Activated CD4-positive, alpha-beta T cell treated with anti-CD3 and anti-CD28 coated beads for 24 hours (primary cell): ENCODE measurements at regions not wholly inside any gene's neighbourhood (a gene's known extent, or its start where the extent isn't known, plus 50 kb on each side); places are given as distances from the start of the nearest gene placed in this dataset.
A peak's percentile ranks its signal among the peaks of the same experiment; 100 is the strongest.

ENCODE experiments used
- DNase-seq, 2 donors: peaks; one replicate each; pipeline ENCODE4 v3.0.0-alpha.2; 2020; ENCODE audit warnings: low read depth in 2 of 2

DNA sequence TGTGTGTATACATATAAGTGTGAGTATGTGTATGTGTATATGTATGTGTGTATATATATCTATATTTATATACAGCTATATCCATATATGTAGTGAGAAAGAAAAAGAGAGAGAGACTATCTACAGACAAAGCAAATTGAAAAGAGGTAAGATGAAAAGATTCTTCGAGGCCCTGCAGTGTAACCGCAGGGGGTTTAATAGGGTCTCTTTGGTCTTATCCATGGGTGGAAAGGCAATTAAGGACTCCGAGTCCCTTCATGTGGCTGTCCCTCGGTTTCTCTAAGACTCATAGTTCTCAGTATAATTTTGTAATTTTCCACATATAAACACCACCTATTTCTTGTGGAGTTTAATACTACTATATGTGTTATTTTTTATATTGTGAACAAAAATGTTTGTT lies 50.6 kb upstream of the JAZF1 start:
- DNase-seq, result no peak

DNA sequence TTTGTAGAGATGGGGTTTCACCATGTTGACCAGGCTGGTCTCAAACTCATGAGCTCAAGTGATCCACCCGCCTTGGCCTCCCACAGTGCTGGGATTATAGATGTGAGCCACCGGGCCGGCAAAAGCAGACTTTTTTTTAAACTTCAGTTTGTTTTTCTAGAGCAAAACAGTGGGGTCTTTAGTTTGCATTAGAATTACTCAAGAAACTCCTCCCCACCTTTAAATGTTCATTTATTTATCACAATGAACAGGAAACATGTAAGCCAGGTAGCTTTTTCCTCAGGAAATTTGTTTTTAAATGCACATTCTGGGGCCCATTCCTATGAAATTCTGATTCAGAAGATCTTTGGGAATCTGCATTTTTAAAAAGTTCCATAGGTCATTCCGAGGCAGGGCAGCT lies 56.0 kb upstream of the JAZF1 start:
- DNase-seq, result no peak

DNA sequence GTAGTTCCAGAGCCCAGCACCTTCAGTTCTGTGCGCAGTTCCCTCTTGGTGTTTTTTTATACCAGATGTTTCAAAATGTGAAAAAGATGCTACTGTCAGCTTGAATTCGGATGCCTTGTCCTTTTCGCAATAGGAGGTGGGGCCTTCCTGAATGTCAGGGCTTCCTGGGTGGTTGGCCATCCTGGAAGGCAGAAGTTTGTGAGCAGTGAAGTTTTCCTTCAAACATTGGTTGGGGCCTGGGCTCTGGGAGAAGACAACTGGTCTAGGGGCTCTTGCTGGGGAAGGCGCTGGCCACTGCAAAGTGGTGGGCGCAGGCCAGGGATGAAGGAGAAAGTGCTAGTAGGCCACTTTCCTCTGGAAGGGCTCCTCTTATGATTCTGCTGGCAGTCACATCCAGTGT lies 56.8 kb upstream of the JAZF1 start:
- DNase-seq, result no peak

- no peak for DNase-seq
These were observed 59.2 kb upstream of the JAZF1 start for GRCh38 chr7:28239823-28240204.

DNA sequence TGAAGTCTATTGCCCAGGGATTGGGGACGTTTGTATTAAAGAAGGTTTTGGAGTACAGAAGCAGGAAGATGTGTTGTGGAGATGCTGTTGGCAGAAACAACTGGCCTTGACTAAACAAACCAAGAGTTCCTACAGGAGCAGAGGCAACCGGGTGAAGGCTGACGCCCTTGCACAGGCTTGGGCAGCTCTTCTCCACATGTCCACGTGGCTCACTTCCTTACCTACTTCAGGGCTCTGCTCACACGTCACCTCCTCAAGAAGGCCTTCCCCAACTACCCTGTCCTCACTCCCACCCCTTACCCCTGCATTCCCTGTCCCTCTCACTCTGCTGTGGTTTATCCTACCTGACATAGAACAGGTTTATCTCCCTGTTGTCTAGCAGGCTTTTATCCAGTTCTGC lies 59.9 kb upstream of the JAZF1 start:
- no peak for DNase-seq

DNA sequence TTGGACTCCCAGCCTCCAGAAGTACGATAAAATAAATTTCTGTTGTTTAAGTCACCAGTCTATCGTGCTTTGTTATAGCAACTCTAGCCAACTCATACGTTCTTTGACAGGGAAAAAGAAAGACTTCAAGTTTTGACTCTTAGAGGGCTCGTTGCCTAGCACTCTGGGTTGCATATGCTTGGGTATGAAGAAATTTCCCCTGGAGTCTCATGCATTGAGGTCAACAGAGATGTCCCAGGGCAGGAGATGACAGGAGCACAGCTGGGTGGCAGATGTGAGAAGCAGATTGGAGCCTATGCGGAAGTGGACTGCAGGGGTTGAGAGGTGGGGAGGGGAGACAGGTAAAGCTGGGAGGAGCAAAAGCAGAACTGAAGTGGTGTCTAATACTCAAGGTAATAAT lies 63.3 kb upstream of the JAZF1 start:
- DNase-seq, result no peak

- no peak for DNase-seq
These were observed 64.7 kb upstream of the JAZF1 start for GRCh38 chr7:28245123-28245878.

DNA sequence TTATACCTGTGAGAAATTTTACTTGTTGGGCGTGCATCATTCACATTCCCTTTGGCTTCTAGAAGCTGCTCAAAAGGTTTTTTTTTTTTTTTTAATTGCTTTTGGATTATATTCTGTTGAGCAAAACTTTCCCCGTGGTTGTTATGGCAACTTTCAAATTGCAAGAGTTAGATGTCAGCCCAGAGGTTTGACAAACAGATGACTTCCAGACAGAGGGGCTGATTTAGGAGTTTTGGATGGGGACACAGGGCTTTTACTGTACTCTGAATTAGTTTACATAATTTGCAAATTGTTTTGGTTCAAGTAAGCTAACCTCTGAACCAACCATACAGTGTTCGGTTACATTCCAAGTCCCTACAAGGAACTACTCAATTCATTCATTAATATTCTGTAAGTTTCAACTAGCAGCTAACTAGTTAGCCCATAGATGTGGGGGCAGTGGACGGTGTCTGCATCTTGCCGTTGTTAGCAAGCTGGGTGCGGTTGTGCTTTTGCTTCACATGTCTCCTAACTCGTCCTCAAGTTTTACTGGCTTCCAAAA lies 66.4 kb upstream of the JAZF1 start:
- no peak for DNase-seq

DNA sequence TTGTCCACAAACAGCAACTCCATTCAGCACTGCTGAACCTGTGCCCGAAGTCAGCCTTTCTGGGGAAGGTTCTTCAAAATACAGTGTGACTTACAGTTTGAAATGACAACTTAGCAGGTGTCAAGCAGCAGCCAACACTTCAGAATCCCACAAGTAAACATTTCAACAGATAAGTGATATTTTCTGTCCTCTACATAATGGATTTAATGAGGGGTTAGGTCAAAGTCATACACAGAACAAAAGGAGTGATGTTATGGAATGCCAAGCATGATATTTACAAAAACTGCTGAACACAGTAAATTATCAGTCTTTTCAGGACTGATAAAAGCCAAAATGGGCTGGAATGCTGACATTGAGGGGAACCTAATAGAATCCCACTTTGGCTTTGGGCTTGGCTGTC lies 77.6 kb upstream of the JAZF1 start:
- DNase-seq, result no peak

DNA sequence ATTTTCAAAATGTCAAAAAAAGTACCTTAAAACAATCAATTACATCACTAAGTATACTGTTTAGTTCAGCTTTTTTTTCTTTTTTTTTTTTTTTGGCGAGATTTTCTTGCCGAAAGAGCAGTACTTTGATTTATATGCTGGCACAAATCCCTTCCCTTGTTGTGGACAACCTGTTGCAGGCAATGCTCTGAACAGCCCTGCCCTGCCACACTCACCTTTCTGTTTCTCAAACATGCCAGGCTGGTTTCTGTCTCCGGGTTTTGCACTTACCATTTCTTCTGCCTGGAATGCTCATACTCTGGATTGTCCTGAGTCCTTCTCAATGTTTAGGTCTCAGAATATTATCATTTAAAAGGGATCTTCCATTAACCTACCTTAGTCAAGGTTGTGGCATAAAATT lies 80.4 kb upstream of the JAZF1 start:
- no peak for DNase-seq

DNA sequence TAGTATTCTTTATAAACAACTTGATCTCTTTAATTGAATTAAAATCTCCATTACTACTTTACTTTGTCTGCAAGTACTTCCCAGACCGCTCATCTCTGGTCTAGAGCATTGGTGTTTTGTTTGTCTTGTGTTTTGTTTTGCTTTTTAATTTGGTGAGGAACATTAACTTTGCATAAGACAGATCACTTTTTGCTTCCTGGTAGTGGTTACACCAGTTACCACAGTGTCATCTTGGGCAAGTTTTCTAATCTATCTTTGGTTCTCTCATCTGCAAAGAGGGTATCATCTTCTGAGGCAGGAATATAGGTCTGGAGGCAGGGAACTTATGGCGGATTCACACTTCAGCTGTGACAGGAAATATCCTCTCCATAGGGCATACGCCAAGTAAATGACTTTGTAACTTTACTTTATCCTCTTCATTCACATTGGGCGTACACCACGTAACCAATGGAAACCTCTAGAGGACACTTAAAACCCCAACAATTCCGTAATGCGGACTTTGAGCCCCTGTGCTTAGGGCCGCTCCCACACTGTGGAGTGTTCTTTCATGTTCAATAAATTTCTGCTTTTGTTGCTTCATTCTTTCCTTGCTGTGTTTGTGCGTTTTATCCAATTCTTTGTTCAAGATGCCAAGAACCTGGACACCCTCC lies 83.2 kb upstream of the JAZF1 start:
- no peak for DNase-seq

GRCh38 chr7:28266402-28266801 lies 85.8 kb upstream of the JAZF1 start:
- no peak for DNase-seq

GRCh38 chr7:28267012-28267411 lies 86.4 kb upstream of the JAZF1 start:
- DNase-seq, result no peak

GRCh38 chr7:28269700-28270361 lies 89.2 kb upstream of the JAZF1 start:
- DNase-seq, result no peak

DNA sequence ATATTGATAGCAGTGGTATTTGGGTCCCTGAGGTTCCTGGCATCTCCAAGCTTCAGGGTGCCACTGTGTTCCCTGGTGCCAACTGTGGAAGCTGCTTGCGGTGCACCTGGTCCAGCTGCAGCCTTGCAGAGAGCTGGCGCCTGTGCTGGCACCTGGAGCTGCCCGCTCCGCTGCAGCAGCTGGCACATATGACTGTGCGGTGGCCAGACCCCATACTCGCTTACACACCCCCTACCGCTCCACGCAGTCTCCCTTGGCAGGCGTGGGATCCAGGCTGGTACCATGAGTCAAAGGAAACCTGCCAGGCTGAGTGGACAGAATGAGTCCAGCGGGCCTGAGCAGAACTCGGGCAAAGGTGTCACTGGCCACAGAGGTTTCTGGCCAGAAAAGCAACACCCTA lies 89.9 kb upstream of the JAZF1 start:
- no peak for DNase-seq

DNA sequence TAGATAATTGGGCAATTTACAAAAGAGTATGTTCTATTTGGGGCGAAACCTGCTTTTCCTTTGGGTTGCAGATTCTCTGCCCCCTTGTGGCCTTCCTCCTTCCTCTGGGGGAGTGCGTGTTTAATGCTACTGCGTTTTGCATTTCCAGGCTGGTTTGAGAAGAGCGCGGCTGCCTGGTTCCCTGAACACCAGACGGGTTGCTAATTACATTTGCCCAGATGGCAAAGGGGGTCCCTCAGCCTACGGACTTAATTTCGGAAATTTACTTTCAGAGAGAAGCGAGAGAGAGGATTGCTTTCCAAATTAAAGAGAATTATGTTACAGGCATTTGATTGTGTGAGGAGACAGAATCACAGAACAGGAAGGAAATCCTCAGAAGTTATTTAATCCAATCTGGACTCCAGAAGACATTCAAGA lies 91.9 kb upstream of the JAZF1 start:
- peak in 1 of 2 donors; percentile 12 for DNase-seq

DNA sequence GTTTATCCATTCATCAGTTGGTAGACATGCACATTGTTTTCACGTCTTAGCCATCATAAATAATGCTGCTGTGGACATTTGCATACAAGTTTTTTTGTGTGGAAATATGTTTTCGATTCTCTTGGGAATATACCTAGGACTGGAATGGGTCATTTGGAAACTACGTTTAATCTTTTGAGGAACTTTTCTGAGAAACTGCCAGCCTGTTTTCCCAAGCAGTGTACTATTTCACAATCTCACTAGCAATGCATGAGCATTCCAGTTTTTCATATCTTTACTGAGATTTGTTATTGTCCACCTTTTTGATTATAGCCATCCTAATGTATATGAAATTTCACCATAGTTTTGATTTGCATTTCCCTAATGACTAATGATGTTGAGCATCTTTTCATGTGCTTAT lies 95.7 kb upstream of the JAZF1 start:
- DNase-seq, result no peak

DNA sequence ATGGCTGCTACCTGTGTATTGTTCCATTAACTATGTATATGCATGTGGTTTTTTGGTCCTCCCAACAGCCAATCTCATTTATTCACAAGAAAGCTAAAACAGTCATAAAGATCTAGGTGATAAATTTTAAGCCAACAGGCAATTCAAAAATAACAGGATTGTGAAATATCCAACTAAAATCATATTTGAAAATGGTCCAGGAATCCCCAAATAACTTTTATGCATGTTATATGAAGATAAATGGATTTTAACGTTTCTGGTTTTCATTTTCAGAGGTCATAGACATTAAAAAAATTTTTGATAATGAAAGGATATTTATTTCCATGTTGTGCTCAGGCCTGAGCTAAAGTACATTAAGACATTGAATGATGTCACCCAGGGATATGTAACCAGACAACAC lies 96.8 kb upstream of the JAZF1 start:
- no peak for DNase-seq

DNA sequence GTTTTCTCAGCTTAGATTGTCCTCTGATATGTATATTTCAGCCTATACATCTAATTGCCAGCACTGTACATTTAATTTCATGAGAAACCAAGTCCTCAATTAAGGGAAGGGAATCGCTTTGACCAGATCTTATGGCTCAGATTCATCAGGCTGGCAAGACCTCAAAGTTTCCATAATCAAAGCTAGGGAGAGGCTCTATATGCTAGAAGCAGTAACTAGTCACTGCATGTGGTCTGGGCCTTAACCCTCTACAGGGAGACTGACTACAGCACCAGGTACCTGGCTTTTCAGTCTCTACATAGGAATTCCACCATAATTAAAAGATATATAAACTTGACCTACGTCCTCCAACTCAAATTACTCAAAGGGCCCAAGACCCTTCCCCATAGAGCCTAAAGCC lies 97.4 kb upstream of the JAZF1 start:
- no peak for DNase-seq

- DNase-seq, result no peak
These were observed 99.9 kb upstream of the JAZF1 start for GRCh38 chr7:28280516-28280915.

DNA sequence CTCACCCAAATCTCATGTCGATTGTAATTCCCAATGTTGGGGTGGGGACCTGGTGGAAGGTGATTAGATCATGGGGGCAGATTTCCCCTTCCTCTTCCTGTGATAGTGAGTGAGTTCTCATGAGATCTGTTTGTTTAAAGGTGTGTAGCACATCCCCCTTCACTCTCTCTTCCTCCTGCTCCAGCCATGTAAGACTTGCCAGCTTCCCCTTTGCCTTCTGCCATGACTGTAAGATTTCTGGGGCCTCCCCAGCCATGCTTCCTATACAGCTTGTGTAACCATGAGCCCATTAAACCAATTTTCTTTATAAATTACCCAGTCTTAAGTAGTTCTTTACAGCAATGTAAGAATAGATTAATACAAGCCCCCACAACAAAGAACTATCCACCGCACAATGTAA lies 109.9 kb upstream of the JAZF1 start:
- no peak for DNase-seq

- DNase-seq, result no peak
These were observed 111.0 kb upstream of the JAZF1 start for GRCh38 chr7:28291559-28291958.
